ENCODE measurements at regions not wholly inside any gene's neighbourhood (a gene's known extent, or its start where the extent isn't known, plus 50 kb on each side); places are given as distances from the start of the nearest gene placed in this dataset.

- TF ChIP-seq CTCF (IDR thresholded peaks at IDR 0.05; ENCODE audit: insufficient read depth, low read depth, low read length) (no peak), EZH2 (IDR thresholded peaks at IDR 0.05; ENCODE audit: insufficient read depth, low read length) (no peak)
Observed at GRCh38 chr7:8831376-8831775, 398.0 kb downstream of the NXPH1 start.

Measured in astrocyte (in vitro differentiated cells and primary cell).